Adrenal gland (tissue), 5 donors: ENCODE measurements at regions not wholly inside any gene's neighbourhood (a gene's known extent, or its start where the extent isn't known, plus 50 kb on each side); places are given as distances from the start of the nearest gene placed in this dataset.

ENCODE experiments used
- POLR2A ChIP-seq, 2 donors: fragments of 450-650 bp; IDR thresholded peaks; one replicate each; pipeline ENCODE4 v1.6.1; 2017; ENCODE audit warnings: antibody characterized with exemption in 2 of 2, mild to moderate bottlenecking in 2 of 2, moderate library complexity in 1 of 2
- TF ChIP-seq, protein P1 (sequence below), 6 experiments: fragments of 450-650 bp in 4 of 6; fragments of 200-600 bp in 2 of 6; sonication (generic) in 1 of 6; IDR thresholded peaks; 1 replicate in 5 of 6; 2 replicates in 1 of 6; pipeline versions ENCODE4 v1.5.1 to v1.8.0; 2016 to 2021; ENCODE audit warnings: antibody characterized with exemption in 6 of 6, mild to moderate bottlenecking in 2 of 6, moderate library complexity in 1 of 6
- donor health status: DM: no; HTN: no; CAD: no.

DNA sequence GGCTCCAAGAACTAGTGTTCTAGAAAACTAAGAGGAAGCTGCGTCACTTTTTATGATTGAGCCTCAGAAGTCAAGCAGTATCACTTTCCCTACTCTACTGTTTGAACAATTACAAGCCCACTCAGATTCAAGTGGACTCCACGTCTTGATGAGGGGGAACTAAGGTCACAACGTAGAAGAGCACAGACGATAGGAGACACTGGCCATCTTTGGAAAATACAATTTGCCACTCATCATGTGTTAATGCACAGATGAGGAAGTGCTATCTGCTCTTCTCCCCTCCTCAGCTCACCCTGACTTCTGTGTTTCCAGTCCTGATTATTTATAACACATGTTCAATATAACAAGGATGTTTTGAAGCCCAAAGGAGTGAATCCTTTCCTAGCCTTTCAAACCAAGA is 76.1 kb upstream of the CYP1B1 start:
- TF ChIP-seq, protein P1, sequence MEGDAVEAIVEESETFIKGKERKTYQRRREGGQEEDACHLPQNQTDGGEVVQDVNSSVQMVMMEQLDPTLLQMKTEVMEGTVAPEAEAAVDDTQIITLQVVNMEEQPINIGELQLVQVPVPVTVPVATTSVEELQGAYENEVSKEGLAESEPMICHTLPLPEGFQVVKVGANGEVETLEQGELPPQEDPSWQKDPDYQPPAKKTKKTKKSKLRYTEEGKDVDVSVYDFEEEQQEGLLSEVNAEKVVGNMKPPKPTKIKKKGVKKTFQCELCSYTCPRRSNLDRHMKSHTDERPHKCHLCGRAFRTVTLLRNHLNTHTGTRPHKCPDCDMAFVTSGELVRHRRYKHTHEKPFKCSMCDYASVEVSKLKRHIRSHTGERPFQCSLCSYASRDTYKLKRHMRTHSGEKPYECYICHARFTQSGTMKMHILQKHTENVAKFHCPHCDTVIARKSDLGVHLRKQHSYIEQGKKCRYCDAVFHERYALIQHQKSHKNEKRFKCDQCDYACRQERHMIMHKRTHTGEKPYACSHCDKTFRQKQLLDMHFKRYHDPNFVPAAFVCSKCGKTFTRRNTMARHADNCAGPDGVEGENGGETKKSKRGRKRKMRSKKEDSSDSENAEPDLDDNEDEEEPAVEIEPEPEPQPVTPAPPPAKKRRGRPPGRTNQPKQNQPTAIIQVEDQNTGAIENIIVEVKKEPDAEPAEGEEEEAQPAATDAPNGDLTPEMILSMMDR (IDR thresholded peaks at IDR 0.05): no peak
- no peak for TF ChIP-seq POLR2A (IDR thresholded peaks at IDR 0.05)
